Islet precursor cell (in vitro differentiated cells): ENCODE measurements at regions not wholly inside any gene's neighbourhood (a gene's known extent, or its start where the extent isn't known, plus 50 kb on each side); places are given as distances from the start of the nearest gene placed in this dataset.
"Not testable (repeated sequence)": the region's sequence is repeated elsewhere in the genome, so short reads cannot be mapped to it uniquely, and the experiment has no call there.

Experiments
- DNase-seq: peaks from one replicate; pipeline ENCODE4 v3.0.0-alpha.2; 2018

- no peak for DNase-seq
Measured at GRCh38 chr4:25474690-25475089, 97.6 kb downstream of the ANAPC4 start.

- DNase-seq, result no peak
Measured at GRCh38 chr4:25477221-25477620, 100.2 kb downstream of the ANAPC4 start.

GRCh38 chr4:25481648-25482047 is 104.6 kb downstream of the ANAPC4 start:
- DNase-seq, result no peak

GRCh38 chr4:25484243-25484721 is 107.2 kb downstream of the ANAPC4 start:
- no peak for DNase-seq

- no peak for DNase-seq
Measured at GRCh38 chr4:25485104-25485503, 108.0 kb downstream of the ANAPC4 start.

GRCh38 chr4:25486171-25486570 is 109.1 kb downstream of the ANAPC4 start:
- no peak for DNase-seq

- peak; percentile 25 for DNase-seq
Measured at GRCh38 chr4:25487155-25487554, 110.1 kb downstream of the ANAPC4 start.

GRCh38 chr4:25489253-25489797 is 112.3 kb downstream of the ANAPC4 start:
- peak; percentile 5 for DNase-seq

GRCh38 chr4:25493466-25493865 is 116.4 kb downstream of the ANAPC4 start:
- no peak for DNase-seq

- peak; percentile 4 for DNase-seq
Measured at GRCh38 chr4:25494166-25494565, 117.1 kb downstream of the ANAPC4 start.

GRCh38 chr4:25500626-25501316 is 123.7 kb downstream of the ANAPC4 start:
- DNase-seq, result peak; percentile 42

GRCh38 chr4:25502115-25502514 is 125.1 kb downstream of the ANAPC4 start:
- no peak for DNase-seq

- DNase-seq, result peak; percentile 2
Measured at GRCh38 chr4:25503779-25504178, 126.7 kb downstream of the ANAPC4 start.

- DNase-seq, result peak; percentile 45
Measured at GRCh38 chr4:25504932-25505636, 128.0 kb downstream of the ANAPC4 start.

- DNase-seq, result peak; percentile 42
Measured at GRCh38 chr4:25505637-25505991, 128.6 kb downstream of the ANAPC4 start.

- DNase-seq, result peak; percentile 38
Measured at GRCh38 chr4:25506032-25506571, 129.0 kb downstream of the ANAPC4 start.

GRCh38 chr4:25509646-25510045 is 132.6 kb downstream of the ANAPC4 start:
- no peak for DNase-seq

- not testable (repeated sequence) for DNase-seq
Measured at GRCh38 chr4:25511823-25512222, 134.8 kb downstream of the ANAPC4 start.

GRCh38 chr4:25513814-25514213 is 136.8 kb downstream of the ANAPC4 start:
- peak; percentile 14 for DNase-seq

GRCh38 chr4:25523405-25523804 is 132.2 kb upstream of the SLC34A2 start:
- peak; percentile 32 for DNase-seq

- peak; percentile 13 for DNase-seq
Measured at GRCh38 chr4:25524663-25525062, 131.0 kb upstream of the SLC34A2 start.

GRCh38 chr4:25525896-25526295 is 129.8 kb upstream of the SLC34A2 start:
- DNase-seq, result no peak

GRCh38 chr4:25527034-25527433 is 128.6 kb upstream of the SLC34A2 start:
- DNase-seq, result no peak

- peak; percentile 37 for DNase-seq
Measured at GRCh38 chr4:25528391-25528790, 127.3 kb upstream of the SLC34A2 start.
